ENCODE measurements at regions not wholly inside any gene's neighbourhood (a gene's known extent, or its start where the extent isn't known, plus 50 kb on each side); places are given as distances from the start of the nearest gene placed in this dataset.

DNA sequence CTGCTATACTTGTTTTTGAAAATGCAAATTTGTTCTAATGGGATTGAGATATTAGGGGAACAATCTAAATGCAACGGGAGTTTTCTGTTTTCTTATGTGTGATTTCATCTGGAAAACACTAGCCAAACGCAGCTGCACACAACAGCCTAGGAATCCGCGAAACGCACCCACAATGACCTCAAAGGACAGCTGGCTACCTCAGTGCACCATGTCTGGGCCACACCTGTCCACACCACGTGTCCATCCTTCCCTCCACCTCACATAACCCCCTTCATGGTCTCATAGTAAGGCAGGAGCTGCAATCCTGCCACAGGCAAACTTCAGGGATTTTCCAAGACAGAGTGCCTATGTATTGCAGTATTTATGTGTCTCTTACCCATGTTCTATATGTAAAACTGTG lies 382.5 kb upstream of the PRKCQ start:
- TF ChIP-seq CTCF (conservative IDR thresholded peaks at IDR 0.05; ENCODE audit: low read depth, low read length), result no peak
- TF ChIP-seq EZH2phosphoT487 (IDR thresholded peaks at IDR 0.05; ENCODE audit: borderline replicate concordance, low read length), result no peak
